H1 (cell line): ENCODE measurements at regions not wholly inside any gene's neighbourhood (a gene's known extent, or its start where the extent isn't known, plus 50 kb on each side); places are given as distances from the start of the nearest gene placed in this dataset.

Experiments used
- KDM5A ChIP-seq: fragments of 200-600 bp; IDR thresholded peaks from 2 replicates; pipeline ENCODE4 v1.7.1; 2012; ENCODE audit warnings: mild to moderate bottlenecking, low read length, inconsistent platforms, mixed read lengths
- MAX ChIP-seq: IDR thresholded peaks from 2 replicates; pipeline ENCODE4 v1.6.1; 2012; ENCODE audit warnings: inconsistent platforms
- POLR2A ChIP-seq, 2 experiments: IDR thresholded peaks; 1 replicate in 1 of 2; 2 replicates in 1 of 2; pipeline ENCODE4 v1.6.1; 2011; ENCODE audit warnings: low read depth in 2 of 2, low read length in 2 of 2, mild to moderate bottlenecking in 2 of 2; ENCODE audit errors: control extremely low read depth in 1 of 2
- YY1 ChIP-seq: IDR thresholded peaks from 2 replicates; pipeline ENCODE4 v1.6.1; 2011; ENCODE audit warnings: low read depth, mild to moderate bottlenecking, low read length
- TF ChIP-seq, protein P1 (sequence below), 3 experiments: IDR thresholded peaks; 1 replicate in 2 of 3; 2 replicates in 1 of 3; pipeline versions ENCODE4 v1.5.1 to v1.6.1; 2011; ENCODE audit warnings: low read length in 3 of 3, mild to moderate bottlenecking in 3 of 3, inconsistent platforms in 2 of 3, low read depth in 1 of 3, moderate library complexity in 1 of 3; ENCODE audit not compliant: insufficient read depth in 1 of 3; ENCODE audit errors: control extremely low read depth in 1 of 3

DNA sequence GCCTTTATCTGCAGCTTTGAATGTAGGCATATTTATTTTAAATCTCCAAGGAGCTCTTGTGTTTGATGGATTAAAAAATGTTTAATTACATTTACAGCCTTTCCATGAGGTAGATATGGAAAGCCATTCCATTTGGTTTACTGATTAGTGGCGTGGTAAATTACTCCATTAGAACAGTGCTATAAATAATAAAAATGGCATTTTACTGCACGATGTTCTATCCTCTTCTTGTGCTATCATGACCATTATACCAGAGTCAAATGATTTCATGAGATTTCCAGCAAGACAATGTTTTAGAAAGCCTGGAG, 250.9 kb upstream of the HTR2A start:
- TF ChIP-seq, protein P1, sequence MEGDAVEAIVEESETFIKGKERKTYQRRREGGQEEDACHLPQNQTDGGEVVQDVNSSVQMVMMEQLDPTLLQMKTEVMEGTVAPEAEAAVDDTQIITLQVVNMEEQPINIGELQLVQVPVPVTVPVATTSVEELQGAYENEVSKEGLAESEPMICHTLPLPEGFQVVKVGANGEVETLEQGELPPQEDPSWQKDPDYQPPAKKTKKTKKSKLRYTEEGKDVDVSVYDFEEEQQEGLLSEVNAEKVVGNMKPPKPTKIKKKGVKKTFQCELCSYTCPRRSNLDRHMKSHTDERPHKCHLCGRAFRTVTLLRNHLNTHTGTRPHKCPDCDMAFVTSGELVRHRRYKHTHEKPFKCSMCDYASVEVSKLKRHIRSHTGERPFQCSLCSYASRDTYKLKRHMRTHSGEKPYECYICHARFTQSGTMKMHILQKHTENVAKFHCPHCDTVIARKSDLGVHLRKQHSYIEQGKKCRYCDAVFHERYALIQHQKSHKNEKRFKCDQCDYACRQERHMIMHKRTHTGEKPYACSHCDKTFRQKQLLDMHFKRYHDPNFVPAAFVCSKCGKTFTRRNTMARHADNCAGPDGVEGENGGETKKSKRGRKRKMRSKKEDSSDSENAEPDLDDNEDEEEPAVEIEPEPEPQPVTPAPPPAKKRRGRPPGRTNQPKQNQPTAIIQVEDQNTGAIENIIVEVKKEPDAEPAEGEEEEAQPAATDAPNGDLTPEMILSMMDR (IDR thresholded peaks at IDR 0.05; ENCODE audit: control extremely low read depth in 1 of 3, insufficient read depth in 1 of 3, low read depth in 1 of 3, low read length in 3 of 3): no peak
- no peak for TF ChIP-seq POLR2A (IDR thresholded peaks at IDR 0.05; ENCODE audit: control extremely low read depth in 1 of 2, low read depth in 2 of 2, low read length in 2 of 2)
- TF ChIP-seq YY1: no peak
- TF ChIP-seq MAX: no peak
- TF ChIP-seq KDM5A: no peak
